HL-60 (cell line): ENCODE measurements at regions not wholly inside any gene's neighbourhood (a gene's known extent, or its start where the extent isn't known, plus 50 kb on each side); places are given as distances from the start of the nearest gene placed in this dataset.

Source experiments
- CTCF ChIP-seq: IDR thresholded peaks from one replicate; pipeline ENCODE4 v1.5.1; 2011; ENCODE audit warnings: low read length, control low read depth, inconsistent platforms; ENCODE audit not compliant: insufficient read depth
- GABPA ChIP-seq: IDR thresholded peaks from 2 replicates; pipeline ENCODE4 v1.6.1; 2012; ENCODE audit warnings: low read depth
- POLR2AphosphoS5 ChIP-seq: IDR thresholded peaks from 2 replicates; pipeline ENCODE4 v1.6.1; 2012; ENCODE audit warnings: low read depth

GRCh38 chr3:66667263-66667662 is 166.4 kb upstream of the LRIG1 start:
- no peak for TF ChIP-seq CTCF
- no peak for TF ChIP-seq GABPA
- no peak for TF ChIP-seq POLR2AphosphoS5
